Renal cortical epithelial cell (primary cell): ENCODE measurements at regions not wholly inside any gene's neighbourhood (a gene's known extent, or its start where the extent isn't known, plus 50 kb on each side); places are given as distances from the start of the nearest gene placed in this dataset.
"Not testable (repeated sequence)": the region's sequence is repeated elsewhere in the genome, so short reads cannot be mapped to it uniquely, and the experiment has no call there.

Experiments used
- DNase-seq: peaks from one replicate; pipeline ENCODE4 v3.0.0-alpha.2; 2011; ENCODE audit warnings: low read depth

DNA sequence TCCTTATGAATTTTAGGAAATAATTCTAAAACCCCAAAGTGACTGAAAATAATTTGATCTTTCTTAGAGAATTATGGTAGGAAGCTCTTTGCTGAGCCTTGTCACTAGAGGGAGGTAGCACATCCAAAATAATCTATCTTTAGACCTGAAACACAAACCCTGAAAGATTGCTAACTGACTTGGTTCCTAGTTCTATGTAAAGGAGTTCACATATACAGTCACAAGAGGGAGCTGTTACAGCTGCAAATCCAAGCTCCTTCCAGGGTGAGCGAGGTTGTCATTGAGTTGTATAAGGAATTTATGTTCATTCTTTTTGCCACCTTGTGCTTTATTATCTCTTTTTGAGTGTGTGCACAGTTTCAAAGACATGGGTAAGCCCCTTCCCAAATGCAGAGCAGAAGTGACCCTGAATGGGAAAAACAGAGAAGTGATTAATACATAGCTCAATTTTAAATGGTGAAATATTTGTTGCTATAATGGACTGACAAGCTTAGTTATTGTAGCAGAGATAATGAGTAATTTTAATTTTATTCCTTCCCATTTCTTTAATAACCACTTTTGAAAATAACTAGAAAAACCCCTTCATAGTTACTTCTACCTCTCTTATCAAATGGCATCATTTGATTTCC lies 387.9 kb downstream of the DAD1 start:
- DNase-seq, result peak; percentile 87

DNA sequence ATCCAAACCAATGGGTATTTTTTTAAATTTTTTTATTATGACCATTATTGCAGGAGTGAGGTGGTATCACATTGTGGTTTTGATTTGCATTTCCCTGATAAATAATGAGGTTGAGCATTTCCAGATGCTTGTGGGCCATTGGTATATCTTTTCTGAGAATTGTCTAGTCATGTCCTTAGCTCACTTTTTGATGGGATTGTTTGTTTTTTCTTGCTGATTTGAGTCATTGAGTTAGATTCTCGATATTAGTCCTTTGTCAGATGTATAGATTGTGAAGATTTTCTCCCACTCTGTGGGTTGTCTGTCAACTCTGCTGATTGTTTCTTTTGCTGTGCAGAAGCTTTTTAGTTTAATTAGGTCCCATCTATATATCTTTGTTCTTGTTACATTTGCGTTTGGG lies 388.9 kb downstream of the DAD1 start:
- DNase-seq, result not testable (repeated sequence)

DNA sequence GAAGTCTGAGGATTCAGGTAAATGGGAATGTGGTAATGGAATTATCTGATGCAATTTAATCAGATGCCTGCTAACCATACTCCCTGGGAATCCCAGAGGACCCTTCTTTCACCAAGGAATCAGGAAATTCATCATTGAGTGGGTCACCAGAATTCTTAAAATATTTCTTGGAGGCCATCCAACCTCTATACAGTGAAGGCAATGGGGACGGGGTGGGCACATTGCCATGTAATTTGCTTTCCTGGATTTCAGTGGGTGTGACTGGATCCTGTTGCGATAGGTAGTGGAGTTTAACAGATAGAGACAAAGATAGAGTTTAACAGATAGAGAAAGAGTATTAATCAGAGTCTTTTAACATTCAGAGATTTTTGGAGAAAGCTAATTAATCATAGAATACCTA lies 394.4 kb downstream of the DAD1 start:
- no peak for DNase-seq

DNA sequence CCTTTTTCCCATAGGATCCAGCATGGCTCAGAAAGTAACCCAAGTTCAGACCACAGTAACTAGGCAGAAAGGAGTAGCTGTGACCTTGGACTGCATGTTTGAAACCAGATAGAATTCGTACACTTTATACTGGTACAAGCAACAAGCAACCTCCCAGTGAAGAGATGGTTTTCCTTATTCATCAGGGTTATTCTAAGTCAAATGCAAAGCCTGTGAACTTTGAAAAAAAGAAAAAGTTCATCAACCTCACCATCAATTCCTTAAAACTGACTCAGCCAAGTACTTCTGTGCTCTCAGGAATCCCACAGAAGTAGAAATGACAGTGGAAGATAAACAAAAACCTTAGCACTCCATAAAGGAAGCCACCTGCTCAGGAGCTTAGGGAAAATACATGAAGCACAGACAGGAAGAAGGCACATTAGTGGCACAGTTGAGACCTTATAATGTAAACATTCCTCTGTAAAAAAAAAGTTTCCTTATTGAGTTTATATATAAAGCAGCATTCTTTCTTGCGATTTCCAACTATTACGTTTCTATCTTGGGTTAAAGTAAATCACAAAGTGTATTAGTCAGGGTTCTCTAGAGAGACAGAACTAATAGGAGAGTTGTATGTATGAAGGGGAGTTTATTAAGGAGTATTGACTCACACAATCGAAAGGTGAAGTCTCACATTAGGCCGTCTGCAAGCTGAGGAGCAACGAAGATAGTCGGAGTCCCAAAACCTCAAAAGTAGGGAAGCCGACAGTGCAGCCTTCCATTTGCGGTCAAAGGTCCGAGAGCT lies 398.4 kb downstream of the DAD1 start:
- peak; percentile 97 for DNase-seq

DNA sequence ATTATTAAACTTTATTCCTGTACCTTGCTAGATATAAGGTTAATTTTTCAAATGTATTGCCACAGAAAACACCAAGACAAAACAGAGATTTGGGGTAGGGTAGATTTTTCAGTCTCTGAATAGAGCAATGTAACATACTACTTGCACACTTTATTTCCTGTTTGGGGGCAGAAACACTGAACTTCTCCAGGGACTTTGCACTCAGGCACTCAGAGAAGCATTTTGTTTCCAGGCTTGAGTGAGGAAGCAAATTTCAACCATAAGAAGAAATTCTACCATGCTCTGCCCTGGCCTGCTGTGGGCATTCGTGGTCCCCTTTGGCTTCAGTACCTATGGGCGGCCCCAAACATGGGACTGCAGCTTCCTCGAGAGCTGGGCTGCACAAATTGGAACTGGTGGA lies 399.1 kb downstream of the DAD1 start:
- no peak for DNase-seq

DNA sequence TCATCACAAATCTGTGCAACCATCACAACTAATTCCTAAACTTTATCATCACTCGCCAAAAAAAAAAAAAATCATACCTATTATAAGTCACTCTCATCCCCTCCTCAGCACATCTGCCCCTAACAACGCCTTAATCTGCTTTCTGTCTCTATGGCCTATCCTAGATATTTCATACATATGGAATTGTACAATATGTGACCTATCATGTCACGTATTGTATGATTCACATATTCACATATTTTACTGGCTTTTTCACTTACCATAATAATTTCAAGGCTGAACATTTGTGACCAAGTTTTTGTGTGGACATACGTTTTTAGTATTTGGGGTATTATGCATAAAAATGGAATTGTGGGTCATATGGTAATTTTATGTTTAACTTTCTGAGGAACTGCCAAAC lies 400.7 kb downstream of the DAD1 start:
- DNase-seq, result no peak

DNA sequence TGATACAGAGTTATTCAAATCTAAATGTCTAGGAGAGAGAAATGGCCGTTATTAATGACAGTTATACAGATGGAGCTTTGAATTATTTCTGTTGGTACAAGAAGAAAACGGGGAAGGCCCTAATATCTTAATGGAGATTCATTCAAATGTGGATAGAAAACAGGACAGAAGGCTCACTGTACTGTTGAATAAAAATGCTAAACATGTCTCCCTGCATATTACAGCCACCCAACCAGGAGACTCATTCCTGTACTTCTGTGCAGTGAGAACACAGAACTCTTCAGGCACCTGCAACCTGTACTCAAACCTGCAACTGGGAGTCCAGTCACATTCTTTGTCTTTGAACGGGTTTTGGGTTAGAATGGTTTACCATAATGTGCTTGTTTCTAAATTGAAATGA lies 403.2 kb downstream of the DAD1 start:
- DNase-seq, result no peak

DNA sequence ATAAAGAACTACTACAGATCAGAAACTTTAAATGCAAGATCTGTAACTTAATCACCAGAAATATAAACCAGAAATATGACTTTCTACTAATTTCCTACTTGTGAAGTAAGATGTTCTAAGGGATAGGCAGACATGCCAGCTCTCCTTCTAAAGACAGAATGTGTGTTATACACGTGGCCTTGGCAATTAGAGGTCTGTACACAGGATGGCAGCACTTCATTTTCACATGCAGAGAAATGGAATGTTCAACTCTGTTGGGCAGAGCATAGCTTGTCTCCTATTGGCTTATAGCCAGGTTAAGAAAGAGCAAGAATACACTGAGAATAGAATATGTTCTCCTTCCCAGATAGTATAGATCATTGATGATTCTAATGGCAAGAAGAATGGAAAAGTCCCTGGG lies 403.8 kb downstream of the DAD1 start:
- peak; percentile 72 for DNase-seq

DNA sequence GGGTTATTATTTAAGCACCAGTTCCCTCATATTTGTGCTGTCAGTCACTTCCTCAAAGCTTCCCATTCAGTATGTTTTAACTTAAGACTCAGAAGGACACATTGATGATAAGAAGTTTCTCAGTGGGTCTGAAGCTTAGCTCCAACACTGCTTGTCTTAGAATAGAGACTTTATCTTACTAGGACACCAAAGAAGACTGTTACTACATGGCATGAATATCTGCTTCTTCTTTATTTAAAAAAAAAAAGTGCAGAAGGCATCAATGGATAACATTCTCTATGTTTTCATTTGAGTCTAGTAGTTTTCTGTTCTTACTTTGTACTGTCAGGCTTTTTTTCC lies 404.2 kb downstream of the DAD1 start:
- no peak for DNase-seq

DNA sequence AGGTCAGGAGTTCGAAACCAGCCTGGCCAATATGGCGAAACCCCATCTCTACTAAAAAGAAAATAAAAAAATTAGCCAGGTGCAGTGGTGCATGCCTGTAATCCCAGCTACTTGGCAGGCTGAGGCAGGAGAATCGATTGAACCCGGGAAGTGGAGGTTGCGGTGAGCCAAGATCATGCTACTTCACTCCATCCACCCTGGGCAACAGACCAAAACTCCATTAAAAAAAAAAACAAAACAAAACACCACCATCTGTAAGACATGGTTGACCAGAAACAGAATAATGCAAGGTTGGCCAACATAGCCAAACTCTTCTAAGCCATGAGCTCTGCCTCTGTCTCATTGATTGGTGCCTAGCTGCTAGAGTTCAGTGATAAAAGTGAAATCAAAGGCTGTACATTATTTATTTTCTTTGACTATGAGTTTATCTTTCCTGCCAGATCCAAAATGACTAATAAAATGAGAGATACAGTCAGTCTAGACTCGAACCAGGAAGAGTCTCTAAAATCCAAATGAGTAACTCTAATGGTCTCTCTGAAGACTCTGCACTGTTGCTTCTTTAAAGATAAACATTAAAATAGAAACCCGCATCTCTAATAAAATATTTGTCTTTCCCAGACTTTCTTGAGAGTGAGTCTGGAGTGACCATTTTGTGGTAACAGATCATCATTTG lies 404.7 kb downstream of the DAD1 start:
- peak; percentile 77 for DNase-seq

DNA sequence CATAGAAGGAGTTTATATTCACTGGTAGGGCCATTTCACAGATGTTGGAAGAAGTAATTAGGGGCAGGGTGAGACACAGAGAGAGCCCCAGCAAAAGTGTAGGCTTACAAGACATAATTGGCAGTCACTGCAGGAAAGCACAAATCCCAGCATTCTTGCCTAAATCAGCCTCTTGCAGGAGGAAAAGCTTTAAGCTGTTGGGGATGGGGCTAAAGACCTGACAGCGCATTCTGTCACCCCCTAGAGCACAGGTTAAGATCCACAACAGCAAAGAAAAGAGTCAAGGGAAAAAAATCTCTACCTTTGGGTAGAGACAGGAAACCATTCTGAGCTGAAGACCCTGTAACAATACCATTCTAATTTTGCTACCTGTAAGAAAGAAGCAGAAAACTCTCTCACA lies 409.0 kb downstream of the DAD1 start:
- DNase-seq, result no peak

DNA sequence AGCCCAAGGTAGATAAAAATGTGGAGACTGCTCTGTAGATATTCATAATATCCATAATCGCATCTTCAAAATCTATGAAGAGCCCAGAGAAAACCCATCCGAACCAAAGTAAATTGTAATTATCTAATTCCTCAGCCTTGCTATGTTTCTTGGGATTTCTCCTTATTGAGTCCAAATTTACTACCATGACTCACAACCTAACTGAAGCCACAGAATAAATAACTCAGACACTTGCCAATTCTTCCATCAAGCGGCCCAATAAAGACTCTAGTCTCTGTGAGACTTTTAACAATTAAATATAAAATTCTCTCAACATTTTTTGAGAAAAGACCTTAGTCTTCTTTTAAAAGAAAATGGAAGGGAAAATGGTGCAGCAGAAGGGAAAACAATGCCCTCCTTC lies 409.8 kb downstream of the DAD1 start:
- peak; percentile 78 for DNase-seq

DNA sequence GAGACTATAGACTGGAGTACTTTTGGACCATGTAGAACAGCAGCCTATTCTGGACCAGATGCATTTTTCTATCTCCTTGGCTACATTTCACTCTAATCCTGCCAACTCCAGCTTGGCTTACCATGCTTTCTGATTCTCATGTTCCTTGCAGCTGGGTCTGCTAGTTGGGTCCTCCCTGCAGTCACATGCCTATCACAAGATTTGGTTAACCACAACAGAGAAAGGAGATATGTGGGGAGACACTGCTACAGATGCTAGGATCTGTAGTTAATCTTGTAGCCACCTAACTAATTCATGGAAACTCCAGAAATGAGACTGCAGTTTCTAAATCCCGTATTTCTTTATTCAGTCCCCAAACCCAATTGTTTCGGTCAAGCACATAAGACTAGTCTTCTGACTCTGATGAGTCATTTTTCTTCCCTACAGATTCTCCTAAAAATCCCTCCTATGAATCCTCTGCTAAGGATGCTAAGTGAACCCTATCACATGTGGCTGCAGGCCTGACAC lies 410.6 kb downstream of the DAD1 start:
- DNase-seq, result peak; percentile 54

DNA sequence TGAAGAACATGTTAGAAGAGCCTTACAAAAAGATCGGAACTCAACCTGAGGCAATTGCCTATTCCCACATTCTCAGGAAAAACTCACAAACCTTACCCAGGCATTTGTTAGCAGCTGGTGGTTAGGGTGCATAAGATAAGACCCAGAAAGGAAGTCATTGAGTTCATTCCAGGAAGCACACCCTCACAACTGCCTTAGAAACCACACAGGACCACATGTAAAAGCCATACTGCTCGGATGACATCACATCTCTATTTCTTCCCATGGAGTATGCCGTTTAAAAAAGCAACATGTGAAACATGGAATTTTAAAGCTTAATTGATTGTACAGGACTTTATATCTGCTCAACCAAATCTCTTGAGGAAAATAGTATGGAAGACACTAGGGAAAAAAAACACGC lies 411.2 kb downstream of the DAD1 start:
- no peak for DNase-seq

DNA sequence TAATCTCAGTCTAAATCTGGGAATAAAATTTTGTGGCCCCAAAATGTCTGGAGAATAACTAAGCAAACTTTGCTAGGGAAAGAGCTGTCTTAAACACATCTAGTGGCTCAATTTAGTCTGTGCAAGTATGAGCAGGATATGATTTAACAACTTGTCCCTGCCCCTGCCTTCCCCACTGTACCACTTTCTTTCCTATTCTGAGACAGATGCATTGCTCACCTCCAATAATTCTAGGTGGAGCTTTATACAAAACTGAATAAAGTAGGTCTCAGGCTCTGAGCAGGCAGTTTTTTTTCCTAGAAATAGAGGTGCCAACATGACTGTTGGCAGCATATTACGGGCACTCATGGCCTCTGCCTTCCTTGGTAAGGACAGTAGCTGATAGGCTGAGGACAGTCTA lies 412.1 kb downstream of the DAD1 start:
- no peak for DNase-seq

DNA sequence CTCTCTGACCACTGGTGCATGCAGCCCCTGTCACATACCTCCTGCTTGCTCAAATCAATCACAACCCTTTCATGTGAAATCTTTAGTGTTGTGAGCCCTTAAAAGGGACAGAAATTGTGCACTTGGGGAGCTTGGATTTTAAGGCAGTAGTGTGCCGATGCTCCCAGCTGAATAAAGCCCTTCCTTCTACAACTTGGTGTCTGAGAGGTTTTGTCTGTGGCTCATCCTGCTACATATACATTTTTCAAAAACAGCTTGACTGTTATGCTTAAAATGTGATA lies 413.8 kb downstream of the DAD1 start:
- DNase-seq, result peak; percentile 85

DNA sequence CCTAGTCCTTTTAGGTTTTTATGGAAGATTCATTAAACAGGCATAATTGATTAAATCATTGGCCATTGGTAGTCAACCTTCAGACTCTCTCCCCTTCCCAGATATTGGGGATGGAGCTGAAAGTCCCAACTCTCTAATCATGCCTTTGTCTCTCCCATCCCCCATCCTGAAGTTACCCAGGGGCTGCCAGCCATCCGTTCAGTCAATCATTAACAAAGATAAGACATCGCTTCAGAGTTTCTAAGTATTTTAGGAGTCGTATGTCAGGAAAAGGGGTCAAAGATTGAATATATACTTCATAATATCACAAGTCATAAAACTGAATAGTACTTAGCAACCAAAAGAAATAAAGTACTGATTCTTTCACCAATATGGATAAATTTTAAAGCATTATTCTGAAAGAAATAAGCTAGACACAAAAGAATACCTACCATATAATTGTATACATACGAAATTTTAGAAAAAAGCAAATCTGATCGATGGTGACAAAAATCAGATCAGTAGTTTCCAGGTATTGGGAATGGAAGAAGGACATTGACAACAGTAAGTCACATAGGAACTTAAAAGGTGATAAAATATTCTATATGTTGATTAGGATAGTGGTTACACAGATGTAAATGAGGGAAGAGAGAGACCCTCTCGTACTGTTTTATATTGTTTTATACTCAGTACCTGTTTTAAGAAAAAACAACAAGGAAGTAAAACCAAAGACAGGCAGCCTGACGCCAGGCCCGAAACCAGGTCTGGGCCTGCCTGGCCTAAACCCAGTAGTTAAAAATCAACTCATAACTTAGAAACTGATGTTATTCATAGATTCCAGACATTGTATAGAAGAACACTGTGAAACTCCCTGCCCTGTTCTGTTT lies 414.4 kb downstream of the DAD1 start:
- DNase-seq, result peak; percentile 53

DNA sequence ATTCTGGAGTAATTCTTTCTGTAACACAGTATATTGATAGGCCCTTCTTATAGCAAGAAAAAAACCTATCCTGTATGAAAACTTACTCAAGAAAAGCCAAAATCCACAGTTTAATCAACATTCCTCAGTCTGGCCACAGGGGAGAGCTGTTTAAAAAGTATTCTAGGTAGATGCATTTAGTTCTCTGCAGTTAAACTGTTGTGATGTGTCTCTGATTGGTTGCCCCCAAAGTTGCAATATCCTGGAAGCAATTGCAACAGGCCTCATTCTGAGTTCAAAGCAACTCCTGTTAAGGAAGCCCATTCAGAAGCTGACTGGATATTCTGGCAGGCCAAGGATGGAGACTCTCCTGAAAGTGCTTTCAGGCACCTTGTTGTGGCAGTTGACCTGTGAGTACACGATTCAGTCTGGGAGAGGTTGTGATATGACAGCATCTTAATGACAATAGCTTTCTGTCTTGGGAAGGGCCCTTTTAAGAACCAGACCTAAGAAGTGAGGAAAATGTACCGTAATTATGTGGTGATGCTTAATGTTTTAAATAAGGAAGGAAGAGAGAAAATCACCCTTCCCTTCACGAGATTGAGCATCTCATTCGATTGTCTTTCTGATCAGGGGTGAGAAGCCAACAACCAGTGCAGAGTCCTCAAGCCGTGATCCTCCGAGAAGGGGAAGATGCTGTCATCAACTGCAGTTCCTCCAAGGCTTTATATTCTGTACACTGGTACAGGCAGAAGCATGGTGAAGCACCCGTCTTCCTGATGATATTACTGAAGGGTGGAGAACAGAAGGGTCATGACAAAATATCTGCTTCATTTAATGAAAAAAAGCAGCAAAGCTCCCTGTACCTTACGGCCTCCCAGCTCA lies 420.7 kb downstream of the DAD1 start:
- DNase-seq, result peak; percentile 82

DNA sequence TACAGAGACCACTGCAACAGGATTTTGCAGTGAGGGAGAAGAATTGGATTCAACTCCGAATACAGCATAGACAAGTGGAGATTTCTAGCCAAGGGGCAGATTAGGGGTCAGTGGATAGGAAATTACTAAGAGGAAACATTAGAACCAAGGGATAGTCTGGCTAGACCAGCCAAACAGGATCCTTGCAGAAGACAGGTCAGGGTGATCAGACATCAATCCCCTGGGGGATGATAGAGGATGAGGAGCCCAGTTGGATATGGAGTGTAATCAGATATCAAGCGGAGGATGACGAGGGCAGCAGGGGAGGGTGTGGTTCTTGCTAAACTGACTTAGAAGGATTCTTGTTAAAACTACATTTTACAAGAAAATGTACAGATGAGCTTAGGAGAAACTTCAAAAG lies 424.4 kb downstream of the DAD1 start:
- DNase-seq, result no peak

DNA sequence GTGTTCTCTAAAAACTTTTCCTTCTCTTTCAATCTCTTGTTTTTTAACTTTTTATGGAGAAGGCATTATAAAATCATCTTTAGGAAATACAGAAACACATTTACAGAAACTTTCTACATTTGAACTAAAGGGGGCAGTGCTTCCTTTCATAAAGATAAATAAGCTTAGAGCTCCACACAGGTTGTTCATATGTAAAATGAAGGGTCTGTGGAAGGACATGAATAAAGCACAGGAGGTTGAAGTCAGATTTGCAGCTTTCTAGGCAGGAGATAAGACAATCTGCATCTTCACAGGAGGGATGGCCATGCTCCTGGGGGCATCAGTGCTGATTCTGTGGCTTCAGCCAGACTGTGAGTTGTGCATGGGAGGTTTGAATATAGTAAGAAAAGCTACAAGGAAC lies 426.0 kb downstream of the DAD1 start:
- DNase-seq, result peak; percentile 59

DNA sequence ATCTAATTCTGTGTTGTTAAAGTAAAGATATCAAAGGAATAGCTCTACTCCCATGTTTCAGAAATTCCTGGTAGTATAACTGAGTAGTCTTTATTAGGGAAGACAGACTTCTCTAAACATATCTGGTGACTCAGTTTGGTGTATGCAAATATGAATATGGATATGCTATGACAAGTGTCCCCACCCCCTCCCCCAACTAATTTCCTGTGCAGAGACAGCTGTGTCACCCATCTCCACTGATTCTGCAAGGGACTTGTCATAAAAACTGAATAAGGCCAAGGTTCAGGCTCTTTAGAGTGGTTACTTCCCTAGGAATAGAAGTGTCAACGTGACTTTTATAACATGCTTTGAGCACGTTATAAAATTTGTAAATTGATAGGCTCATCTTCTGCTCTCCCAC lies 429.1 kb downstream of the DAD1 start:
- no peak for DNase-seq
